NCI-H748 (cell line): ENCODE measurements at regions not wholly inside any gene's neighbourhood (a gene's known extent, or its start where the extent isn't known, plus 50 kb on each side); places are given as distances from the start of the nearest gene placed in this dataset.
"Not testable (repeated sequence)": the region's sequence is repeated elsewhere in the genome, so short reads cannot be mapped to it uniquely, and the experiment has no call there.

Experiments used
- DNase-seq: peaks from one replicate; lab custom pipeline; 2025; ENCODE audit not compliant: unreplicated experiment; lab: John Stamatoyannopoulos, UW

GRCh38 chr7:35908331-35909216, 107.7 kb downstream of the SEPTIN7 start:
- no peak for DNase-seq

GRCh38 chr7:35909870-35910357, 109.1 kb downstream of the SEPTIN7 start:
- DNase-seq: no peak

GRCh38 chr7:35910621-35911020, 109.8 kb downstream of the SEPTIN7 start:
- not testable (repeated sequence) for DNase-seq

- DNase-seq: not testable (repeated sequence)
These were observed 112.5 kb downstream of the SEPTIN7 start for GRCh38 chr7:35913350-35913749.

GRCh38 chr7:35914214-35914613, 113.4 kb downstream of the SEPTIN7 start:
- DNase-seq: not testable (repeated sequence)

GRCh38 chr7:35915247-35915955, 114.5 kb downstream of the SEPTIN7 start:
- DNase-seq: not testable (repeated sequence)

GRCh38 chr7:35918217-35918616, 117.4 kb downstream of the SEPTIN7 start:
- not testable (repeated sequence) for DNase-seq

- not testable (repeated sequence) for DNase-seq
These were observed 118.8 kb downstream of the SEPTIN7 start for GRCh38 chr7:35919607-35920006.

GRCh38 chr7:35921338-35921737, 120.5 kb downstream of the SEPTIN7 start:
- not testable (repeated sequence) for DNase-seq

- not testable (repeated sequence) for DNase-seq
These were observed 123.8 kb downstream of the SEPTIN7 start for GRCh38 chr7:35924668-35925067.

- DNase-seq: not testable (repeated sequence)
These were observed 126.1 kb downstream of the SEPTIN7 start for GRCh38 chr7:35926966-35927365.

- not testable (repeated sequence) for DNase-seq
These were observed 130.3 kb downstream of the SEPTIN7 start for GRCh38 chr7:35931134-35931533.

GRCh38 chr7:35931551-35931950, 130.7 kb downstream of the SEPTIN7 start:
- not testable (repeated sequence) for DNase-seq

- not testable (repeated sequence) for DNase-seq
These were observed 139.8 kb downstream of the SEPTIN7 start for GRCh38 chr7:35940695-35941094.

GRCh38 chr7:35945621-35946020, 144.8 kb downstream of the SEPTIN7 start:
- not testable (repeated sequence) for DNase-seq

- DNase-seq: peak; percentile 14
These were observed 154.9 kb downstream of the SEPTIN7 start for GRCh38 chr7:35955735-35956134.

- not testable (repeated sequence) for DNase-seq
These were observed 156.1 kb downstream of the SEPTIN7 start for GRCh38 chr7:35956988-35957387.

- not testable (repeated sequence) for DNase-seq
These were observed 160.4 kb downstream of the SEPTIN7 start for GRCh38 chr7:35961260-35961659.

GRCh38 chr7:35962607-35963006, 161.8 kb downstream of the SEPTIN7 start:
- DNase-seq: not testable (repeated sequence)

GRCh38 chr7:35967366-35968139, 166.7 kb downstream of the SEPTIN7 start:
- DNase-seq: no peak
